Upper lobe of left lung (tissue), 6 donors: ENCODE measurements at regions not wholly inside any gene's neighbourhood (a gene's known extent, or its start where the extent isn't known, plus 50 kb on each side); places are given as distances from the start of the nearest gene placed in this dataset.
A peak's percentile ranks its signal among the peaks of the same experiment; 100 is the strongest.
"Not testable (repeated sequence)": the region's sequence is repeated elsewhere in the genome, so short reads cannot be mapped to it uniquely, and the experiment has no call there.

Source experiments
- ATAC-seq, 2 donors: fragments of 200-7000 bp; cut with Tn5 transposase; one replicate each; pipeline ENCODE4 v1.9.1; 2022; ENCODE audit warnings: mild to moderate bottlenecking in 2 of 2, moderate library complexity in 2 of 2; ENCODE audit not compliant: low FRiP score in 2 of 2
- DNase-seq, 2 donors: peaks; one replicate each; pipeline ENCODE4 v3.0.0-alpha.2; 2019 to 2020
- H3K27ac ChIP-seq, 4 donors: fragments of 200-600 bp; sonication (generic); one replicate each; pipeline ENCODE4 v1.5.1; 2016 to 2019
- H3K27me3 ChIP-seq, 4 donors: fragments of 200-600 bp; sonication (generic); one replicate each; pipeline ENCODE4 v1.5.1; 2017 to 2019
- H3K36me3 ChIP-seq, 4 donors: fragments of 200-600 bp; sonication (generic); one replicate each; pipeline ENCODE4 v1.5.1; 2016 to 2019
- H3K4me1 ChIP-seq, 4 donors: fragments of 200-600 bp; sonication (generic); one replicate each; pipeline ENCODE4 v1.5.1; 2018 to 2019
- H3K4me3 ChIP-seq, 4 donors: fragments of 200-600 bp; sonication (generic); one replicate each; pipeline ENCODE4 v1.5.1; 2017 to 2019; ENCODE audit warnings: mild to moderate bottlenecking in 2 of 4, moderate library complexity in 1 of 4
- H3K9me3 ChIP-seq, 4 donors: fragments of 200-600 bp; sonication (generic); one replicate each; pipeline ENCODE4 v1.5.1; 2018 to 2019
- EP300 ChIP-seq, 4 donors: sonication (generic); formaldehyde crosslinking; IDR thresholded peaks; one replicate each; pipeline ENCODE4 v1.5.1; 2017; ENCODE audit warnings: antibody characterized with exemption in 4 of 4, control low read depth in 2 of 4
- POLR2A ChIP-seq, 4 donors: fragments of 450-650 bp; IDR thresholded peaks; one replicate each; pipeline ENCODE4 v1.5.1; 2016 to 2017; ENCODE audit warnings: antibody characterized with exemption in 4 of 4, mild to moderate bottlenecking in 2 of 4
- POLR2AphosphoS5 ChIP-seq, 2 donors: sonication (generic); formaldehyde crosslinking; IDR thresholded peaks; one replicate each; pipeline ENCODE4 v1.5.1; 2017; ENCODE audit warnings: antibody characterized with exemption in 2 of 2
- WGBS, 2 donors: methylation state at CpG; one replicate each; pipeline ENCODE4 v1.1.5; 2017 to 2018; 5-methylcytosine and 5-hydroxymethylcytosine counted together
- TF ChIP-seq, protein P1 (sequence below), 6 experiments: fragments of 450-650 bp in 4 of 6; fragments of 200-600 bp in 2 of 6; sonication (generic) in 2 of 6; IDR thresholded peaks; one replicate each; pipeline ENCODE4 v1.5.1; 2016 to 2019; ENCODE audit warnings: antibody characterized with exemption in 6 of 6
- donor health status: DM: no; HTN: no; CAD: no; lungs with moderate emphysema.
- donor health status: DM: no; HTN: yes; CAD: no; lungs with severe emphysema.

DNA sequence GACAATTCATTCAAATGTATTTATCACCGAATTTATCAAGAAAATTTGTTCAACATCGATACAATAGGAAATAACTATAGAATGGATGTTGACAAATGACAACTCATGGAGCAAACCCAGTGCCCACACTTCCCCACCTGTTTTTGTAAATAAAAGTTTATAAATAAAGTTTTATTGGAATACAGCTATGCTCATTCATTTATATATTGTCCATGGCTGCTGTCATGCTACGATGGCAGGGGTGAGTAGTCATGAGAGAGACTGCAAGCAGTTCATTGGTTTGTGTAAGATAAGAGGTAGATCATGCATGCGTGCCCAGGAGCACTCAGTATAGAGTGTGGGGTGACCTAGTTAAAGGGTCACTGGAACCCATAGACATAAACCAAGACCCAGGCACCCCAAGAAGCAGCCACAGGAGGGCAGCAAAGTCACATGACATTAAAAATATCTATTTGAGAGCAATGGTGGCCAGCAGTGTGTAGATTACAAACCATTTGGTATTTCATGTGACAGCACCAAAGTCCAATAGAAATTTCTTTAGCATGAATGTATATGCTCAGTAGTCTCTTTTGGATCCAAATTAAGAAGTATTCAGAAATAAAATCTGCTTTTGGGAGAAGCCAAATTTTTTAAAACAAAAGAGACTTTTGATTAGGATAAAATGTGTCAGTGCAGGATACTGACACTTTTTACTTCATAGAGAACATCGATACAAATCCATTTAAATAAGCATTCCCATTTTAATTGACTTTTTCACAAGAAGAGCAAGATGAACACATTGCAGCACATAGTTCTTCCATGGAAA, 794.8 kb downstream of the MCTP2 start:
- Histone ChIP-seq H3K9me3 (peaks cover 0 to 4% (median 0%) of the 10 kb centered on the region in 4 donors), H3K27me3 (no peaks in the 10 kb centered on the region), H3K4me1 (peaks cover 0 to 3% (median 0%) of the 10 kb centered on the region in 4 donors), H3K27ac (no peak overlapping the region), H3K36me3 (no peaks in the 10 kb centered on the region), H3K4me3 (no peak overlapping the region)
- 89 to 92% methylated on average over 5 of the region's 5 CpGs for WGBS, 2 donors
- no peak for DNase-seq
- TF ChIP-seq EP300 (IDR thresholded peaks at IDR 0.05) (no peak), POLR2A (IDR thresholded peaks at IDR 0.05) (no peak), POLR2AphosphoS5 (IDR thresholded peaks at IDR 0.05) (no peak)
- TF ChIP-seq, protein P1, sequence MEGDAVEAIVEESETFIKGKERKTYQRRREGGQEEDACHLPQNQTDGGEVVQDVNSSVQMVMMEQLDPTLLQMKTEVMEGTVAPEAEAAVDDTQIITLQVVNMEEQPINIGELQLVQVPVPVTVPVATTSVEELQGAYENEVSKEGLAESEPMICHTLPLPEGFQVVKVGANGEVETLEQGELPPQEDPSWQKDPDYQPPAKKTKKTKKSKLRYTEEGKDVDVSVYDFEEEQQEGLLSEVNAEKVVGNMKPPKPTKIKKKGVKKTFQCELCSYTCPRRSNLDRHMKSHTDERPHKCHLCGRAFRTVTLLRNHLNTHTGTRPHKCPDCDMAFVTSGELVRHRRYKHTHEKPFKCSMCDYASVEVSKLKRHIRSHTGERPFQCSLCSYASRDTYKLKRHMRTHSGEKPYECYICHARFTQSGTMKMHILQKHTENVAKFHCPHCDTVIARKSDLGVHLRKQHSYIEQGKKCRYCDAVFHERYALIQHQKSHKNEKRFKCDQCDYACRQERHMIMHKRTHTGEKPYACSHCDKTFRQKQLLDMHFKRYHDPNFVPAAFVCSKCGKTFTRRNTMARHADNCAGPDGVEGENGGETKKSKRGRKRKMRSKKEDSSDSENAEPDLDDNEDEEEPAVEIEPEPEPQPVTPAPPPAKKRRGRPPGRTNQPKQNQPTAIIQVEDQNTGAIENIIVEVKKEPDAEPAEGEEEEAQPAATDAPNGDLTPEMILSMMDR (IDR thresholded peaks at IDR 0.05), result peak in 5 of 6 experiments; percentile 14 to 48 (median 29)
- no peak for ATAC-seq

DNA sequence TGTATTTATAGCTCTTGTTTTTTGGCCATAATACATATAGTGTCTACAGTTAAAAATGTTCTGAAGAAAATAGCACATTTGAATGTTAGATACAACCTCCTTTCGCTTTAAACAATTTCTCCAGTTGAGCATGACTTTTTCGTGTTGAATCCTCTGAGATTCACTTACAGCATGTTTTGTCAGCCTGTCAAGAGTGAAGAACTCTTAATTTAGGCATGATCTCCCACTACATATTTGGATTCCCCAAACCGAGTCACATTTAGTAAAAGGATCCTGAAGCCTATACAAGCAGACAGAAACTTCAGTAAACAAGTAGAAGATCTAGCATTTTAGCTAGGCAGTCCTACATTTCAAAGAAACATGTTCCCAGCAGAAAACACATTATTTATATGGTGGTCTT, 796.6 kb downstream of the MCTP2 start:
- no peaks in the 10 kb centered on the region for H3K27me3 ChIP-seq
- peaks cover 0 to 4% (median 0%) of the 10 kb centered on the region in 4 donors for H3K9me3 ChIP-seq
- H3K4me3 ChIP-seq, result no peak overlapping the region
- ATAC-seq (no peak), DNase-seq (no peak)
- peaks cover 0 to 3% (median 0%) of the 10 kb centered on the region in 4 donors for H3K4me1 ChIP-seq
- no peak for TF ChIP-seq EP300 (IDR thresholded peaks at IDR 0.05)
- TF ChIP-seq, protein P1 (IDR thresholded peaks at IDR 0.05), result no peak
- no peak for TF ChIP-seq POLR2AphosphoS5 (IDR thresholded peaks at IDR 0.05)
- no peak for TF ChIP-seq POLR2A (IDR thresholded peaks at IDR 0.05)
- H3K36me3 ChIP-seq, result no peaks in the 10 kb centered on the region
- 78 to 85% methylated on average over 3 of the region's 3 CpGs for WGBS, 2 donors
- H3K27ac ChIP-seq, result no peak overlapping the region

DNA sequence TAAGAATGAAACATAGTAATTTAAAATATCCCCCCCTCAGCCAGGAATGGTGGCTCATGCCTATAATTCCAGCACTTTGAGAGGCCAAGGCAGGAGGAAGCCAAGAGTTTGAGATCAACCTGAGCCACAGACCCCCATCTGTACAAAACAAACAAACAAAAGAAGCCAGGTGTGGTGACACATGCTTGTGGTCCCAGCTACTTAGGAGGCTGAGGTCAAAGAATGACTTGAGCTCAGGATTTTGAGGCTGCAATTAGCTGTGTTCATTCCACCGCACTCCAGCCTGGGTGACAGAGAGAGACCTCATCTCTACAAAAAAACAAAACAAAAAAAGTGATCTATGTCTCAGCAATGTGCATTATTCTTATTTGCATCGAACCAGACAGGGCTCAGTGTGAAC, 800.8 kb downstream of the MCTP2 start:
- no peaks in the 10 kb centered on the region for H3K27me3 ChIP-seq
- whole genome bisulfite sequencing, 2 donors, result 84 to 86% methylated on average over 2 of the region's 2 CpGs
- DNase-seq (no peak), ATAC-seq (no peak)
- no peak overlapping the region for H3K27ac ChIP-seq
- no peaks in the 10 kb centered on the region for H3K4me1 ChIP-seq
- peaks cover 0 to 4% (median 0%) of the 10 kb centered on the region in 4 donors for H3K9me3 ChIP-seq
- H3K36me3 ChIP-seq, result no peaks in the 10 kb centered on the region
- no peak for TF ChIP-seq POLR2A (IDR thresholded peaks at IDR 0.05)
- TF ChIP-seq EP300 (IDR thresholded peaks at IDR 0.05), result no peak
- TF ChIP-seq, protein P1 (IDR thresholded peaks at IDR 0.05), result no peak
- no peak for TF ChIP-seq POLR2AphosphoS5 (IDR thresholded peaks at IDR 0.05)
- no peak overlapping the region for H3K4me3 ChIP-seq

DNA sequence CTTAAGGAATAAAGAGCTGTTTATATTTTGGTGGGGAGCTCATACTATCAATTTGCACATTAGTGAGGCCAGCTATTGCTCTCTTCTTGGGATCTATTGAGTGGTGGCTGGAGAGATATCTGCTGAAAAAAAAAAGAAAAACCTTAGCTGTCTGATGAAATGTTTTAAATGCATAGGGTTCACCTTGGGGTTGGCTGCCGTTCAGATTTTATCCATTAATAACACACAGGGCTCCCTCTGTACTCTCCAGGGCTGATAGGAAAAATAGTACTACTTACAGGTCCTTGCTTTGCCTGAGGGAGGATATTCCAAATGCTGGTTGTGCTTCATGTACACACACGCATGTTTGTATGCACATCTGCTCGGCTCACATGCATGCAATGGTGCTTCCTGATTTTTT, 803.7 kb downstream of the MCTP2 start:
- 80 to 84% methylated on average over 3 of the region's 3 CpGs for WGBS, 2 donors
- no peak for TF ChIP-seq EP300 (IDR thresholded peaks at IDR 0.05)
- no peak for TF ChIP-seq POLR2AphosphoS5 (IDR thresholded peaks at IDR 0.05)
- TF ChIP-seq POLR2A (IDR thresholded peaks at IDR 0.05), result no peak
- TF ChIP-seq, protein P1 (IDR thresholded peaks at IDR 0.05), result no peak

DNA sequence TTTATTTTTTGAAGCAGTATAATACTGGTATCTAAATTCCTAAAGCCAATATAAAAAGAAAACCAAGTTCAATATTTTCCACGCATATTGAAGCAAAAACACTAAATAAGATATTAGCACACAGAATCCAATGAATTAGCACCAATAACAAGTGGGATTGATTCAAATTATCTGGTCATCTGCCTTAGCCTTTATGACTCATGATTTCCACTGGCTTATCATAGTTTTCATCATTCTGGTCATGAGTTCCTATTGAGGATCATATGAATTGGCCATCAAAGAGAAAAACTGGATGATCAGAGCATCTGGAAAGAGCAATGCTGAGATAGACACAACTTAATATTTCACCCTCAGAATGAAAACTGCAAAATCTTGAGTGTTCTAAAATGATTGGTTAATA, 809.9 kb downstream of the MCTP2 start:
- WGBS, 2 donors, result 88 to 94% methylated on average over 1 of the region's 1 CpG
- no peaks in the 10 kb centered on the region for H3K9me3 ChIP-seq
- H3K27ac ChIP-seq, result no peak overlapping the region
- H3K27me3 ChIP-seq, result no peaks in the 10 kb centered on the region
- no peaks in the 10 kb centered on the region for H3K4me1 ChIP-seq
- no peak for TF ChIP-seq POLR2AphosphoS5 (IDR thresholded peaks at IDR 0.05)
- TF ChIP-seq, protein P1 (IDR thresholded peaks at IDR 0.05), result no peak
- H3K4me3 ChIP-seq, result no peak overlapping the region
- no peak for ATAC-seq
- no peaks in the 10 kb centered on the region for H3K36me3 ChIP-seq
- no peak for DNase-seq

More for the DNA sequence above, 803.7 kb downstream of the MCTP2 start:
- H3K27me3 ChIP-seq, result no peaks in the 10 kb centered on the region
- ATAC-seq, result no peak
- no peak overlapping the region for H3K4me3 ChIP-seq
- H3K36me3 ChIP-seq, result no peaks in the 10 kb centered on the region
- no peaks in the 10 kb centered on the region for H3K4me1 ChIP-seq
- no peak for DNase-seq
- no peak overlapping the region for H3K27ac ChIP-seq
- H3K9me3 ChIP-seq, result peaks cover 0 to 4% (median 0%) of the 10 kb centered on the region in 4 donors

DNA sequence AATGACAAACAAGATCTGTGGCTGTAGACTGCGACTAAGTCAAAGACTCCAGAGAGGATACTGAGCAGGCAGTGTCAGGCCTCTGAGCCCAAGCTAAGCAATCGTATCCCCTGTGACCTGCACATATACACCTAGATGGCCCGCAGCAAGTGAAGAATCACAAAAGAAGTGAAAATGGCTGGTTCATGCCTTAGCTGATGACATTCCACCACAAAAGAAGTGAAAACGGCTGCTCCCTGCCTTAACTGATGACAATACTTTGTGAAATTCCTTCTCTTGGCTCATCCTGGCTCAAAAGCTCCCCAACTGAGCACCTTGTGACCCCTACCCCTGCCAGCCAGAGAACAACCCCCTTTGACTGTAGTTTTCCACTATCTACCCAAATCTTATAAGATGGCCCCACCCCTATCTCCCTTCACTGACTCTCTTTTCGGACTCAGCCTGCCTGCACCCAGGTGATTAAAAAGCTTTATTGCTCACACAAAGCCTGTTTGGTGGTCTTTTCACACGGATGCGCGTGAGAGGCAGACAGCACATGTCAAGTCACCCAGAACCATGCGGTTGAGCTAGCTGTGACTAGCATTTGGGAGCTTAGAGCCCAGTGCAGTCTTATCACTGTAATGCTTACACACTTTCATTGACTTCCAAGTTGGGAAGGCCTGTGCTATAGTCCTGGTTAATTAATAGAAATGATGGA, 812.0 kb downstream of the MCTP2 start:
- H3K4me3 ChIP-seq, H3K36me3 ChIP-seq, H3K27me3 ChIP-seq, H3K9me3 ChIP-seq, DNase-seq, ATAC-seq, H3K27ac ChIP-seq, H3K4me1 ChIP-seq: not testable (repeated sequence)
- WGBS, 2 donors, result 81 to 87% methylated on average over 9 of the region's 9 CpGs
